ENCODE measurements at regions not wholly inside any gene's neighbourhood (a gene's known extent, or its start where the extent isn't known, plus 50 kb on each side); places are given as distances from the start of the nearest gene placed in this dataset.

- TF ChIP-seq, protein P1, sequence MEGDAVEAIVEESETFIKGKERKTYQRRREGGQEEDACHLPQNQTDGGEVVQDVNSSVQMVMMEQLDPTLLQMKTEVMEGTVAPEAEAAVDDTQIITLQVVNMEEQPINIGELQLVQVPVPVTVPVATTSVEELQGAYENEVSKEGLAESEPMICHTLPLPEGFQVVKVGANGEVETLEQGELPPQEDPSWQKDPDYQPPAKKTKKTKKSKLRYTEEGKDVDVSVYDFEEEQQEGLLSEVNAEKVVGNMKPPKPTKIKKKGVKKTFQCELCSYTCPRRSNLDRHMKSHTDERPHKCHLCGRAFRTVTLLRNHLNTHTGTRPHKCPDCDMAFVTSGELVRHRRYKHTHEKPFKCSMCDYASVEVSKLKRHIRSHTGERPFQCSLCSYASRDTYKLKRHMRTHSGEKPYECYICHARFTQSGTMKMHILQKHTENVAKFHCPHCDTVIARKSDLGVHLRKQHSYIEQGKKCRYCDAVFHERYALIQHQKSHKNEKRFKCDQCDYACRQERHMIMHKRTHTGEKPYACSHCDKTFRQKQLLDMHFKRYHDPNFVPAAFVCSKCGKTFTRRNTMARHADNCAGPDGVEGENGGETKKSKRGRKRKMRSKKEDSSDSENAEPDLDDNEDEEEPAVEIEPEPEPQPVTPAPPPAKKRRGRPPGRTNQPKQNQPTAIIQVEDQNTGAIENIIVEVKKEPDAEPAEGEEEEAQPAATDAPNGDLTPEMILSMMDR (conservative IDR thresholded peaks at IDR 0.05): no peak
- no peak for TF ChIP-seq ZFX (IDR thresholded peaks at IDR 0.05)
These were observed 251.2 kb downstream of the ENGASE start for GRCh38 chr17:79325709-79326430.

Measured in C4-2B (cell line).